ENCODE measurements at regions not wholly inside any gene's neighbourhood (a gene's known extent, or its start where the extent isn't known, plus 50 kb on each side); places are given as distances from the start of the nearest gene placed in this dataset.

- 0 out of 2 replicates have a peak, but pooled peaks cover 3% of the 10 kb centered on the region for H3K9me3 ChIP-seq (ENCODE audit: insufficient read depth, low read length)
- H3F3A ChIP-seq (ENCODE audit: insufficient read depth): no peaks in the 10 kb centered on the region
- no peak overlapping the region for H3K4me3 ChIP-seq (ENCODE audit: insufficient read depth, low read length, poor library complexity, severe bottlenecking)
- no peak overlapping the region for H2AFZ ChIP-seq (ENCODE audit: low read depth, low read length, severe bottlenecking)
- H3K4me2 ChIP-seq (ENCODE audit: low read depth, low read length, poor library complexity, severe bottlenecking): no peak overlapping the region
- no peaks in the 10 kb centered on the region for H3K79me2 ChIP-seq (ENCODE audit: insufficient read depth, low read length)
- H3K27ac ChIP-seq (ENCODE audit: low read depth, low read length): no peak overlapping the region
- no peaks in the 10 kb centered on the region for H3K27me3 ChIP-seq (ENCODE audit: low read length)
- H4K20me1 ChIP-seq (ENCODE audit: low read depth, low read length): no peaks in the 10 kb centered on the region
- TF ChIP-seq CTCF (IDR thresholded peaks at IDR 0.05; ENCODE audit: insufficient read depth, low read length, poor library complexity, severe bottlenecking) (no peak), EZH2phosphoT487 (conservative IDR thresholded peaks at IDR 0.05; ENCODE audit: low read length) (no peak)
- H3K9ac ChIP-seq (ENCODE audit: low read length): no peak overlapping the region
- H3K9me2 ChIP-seq (replicated peaks; ENCODE audit: insufficient read depth, low read length): no peaks in the 10 kb centered on the region
- H3K36me3 ChIP-seq (ENCODE audit: low read length): no peaks in the 10 kb centered on the region
Measured at GRCh38 chr7:41232086-41232485, 470.8 kb downstream of the INHBA start.

GRCh38 chr7:41224063-41224763 lies 478.7 kb downstream of the INHBA start:
- Histone ChIP-seq H3K4me3 (ENCODE audit: insufficient read depth, low read length, poor library complexity, severe bottlenecking) (no peak overlapping the region), H3K27ac (ENCODE audit: low read depth, low read length) (no peak overlapping the region), H3K36me3 (ENCODE audit: low read length) (no peaks in the 10 kb centered on the region), H3K9me3 (ENCODE audit: insufficient read depth, low read length) (no peaks in the 10 kb centered on the region), H3K79me2 (ENCODE audit: insufficient read depth, low read length) (no peaks in the 10 kb centered on the region), H4K20me1 (ENCODE audit: low read depth, low read length) (no peaks in the 10 kb centered on the region), H3F3A (ENCODE audit: insufficient read depth) (no peaks in the 10 kb centered on the region), H3K9me2 (replicated peaks; ENCODE audit: insufficient read depth, low read length) (no peaks in the 10 kb centered on the region), H3K9ac (ENCODE audit: low read length) (no peak overlapping the region), H2AFZ (ENCODE audit: low read depth, low read length, severe bottlenecking) (no peak overlapping the region), H3K27me3 (ENCODE audit: low read length) (no peaks in the 10 kb centered on the region), H3K4me2 (ENCODE audit: low read depth, low read length, poor library complexity, severe bottlenecking) (no peak overlapping the region)
- TF ChIP-seq CTCF (IDR thresholded peaks at IDR 0.05; ENCODE audit: insufficient read depth, low read length, poor library complexity, severe bottlenecking) (no peak), EZH2phosphoT487 (conservative IDR thresholded peaks at IDR 0.05; ENCODE audit: low read length) (no peak)

- no peaks in the 10 kb centered on the region for H3K9me3 ChIP-seq (ENCODE audit: insufficient read depth, low read length)
- no peak for TF ChIP-seq CTCF (IDR thresholded peaks at IDR 0.05; ENCODE audit: insufficient read depth, low read length, poor library complexity, severe bottlenecking)
- no peak for TF ChIP-seq EZH2phosphoT487 (conservative IDR thresholded peaks at IDR 0.05; ENCODE audit: low read length)
- no peaks in the 10 kb centered on the region for H3K9me2 ChIP-seq (replicated peaks; ENCODE audit: insufficient read depth, low read length)
- no peaks in the 10 kb centered on the region for H4K20me1 ChIP-seq (ENCODE audit: low read depth, low read length)
- H3K79me2 ChIP-seq (ENCODE audit: insufficient read depth, low read length): no peaks in the 10 kb centered on the region
- no peak overlapping the region for H3K4me2 ChIP-seq (ENCODE audit: low read depth, low read length, poor library complexity, severe bottlenecking)
- H3F3A ChIP-seq (ENCODE audit: insufficient read depth): no peaks in the 10 kb centered on the region
- H3K27ac ChIP-seq (ENCODE audit: low read depth, low read length): no peak overlapping the region
- no peaks in the 10 kb centered on the region for H3K27me3 ChIP-seq (ENCODE audit: low read length)
- H2AFZ ChIP-seq (ENCODE audit: low read depth, low read length, severe bottlenecking): no peak overlapping the region
- H3K9ac ChIP-seq (ENCODE audit: low read length): no peak overlapping the region
- H3K36me3 ChIP-seq (ENCODE audit: low read length): no peaks in the 10 kb centered on the region
- no peak overlapping the region for H3K4me3 ChIP-seq (ENCODE audit: insufficient read depth, low read length, poor library complexity, severe bottlenecking)
Measured at GRCh38 chr7:41222746-41223145, 480.1 kb downstream of the INHBA start.

Data from SU-DHL-6 (cell line).